ENCODE measurements at regions not wholly inside any gene's neighbourhood (a gene's known extent, or its start where the extent isn't known, plus 50 kb on each side); places are given as distances from the start of the nearest gene placed in this dataset.

- ChIA-PET POLR2A (no interaction called here), CTCF (no interaction called here)
- Histone ChIP-seq H3K27me3 (replicated peaks in 1 of 2; ENCODE audit: control insufficient read depth in 2 of 2, extremely low read depth in 1 of 2, insufficient read depth in 2 of 2, low read length in 1 of 2) (no peaks in the 10 kb centered on the region), H3K4me1 (ENCODE audit: control insufficient read depth in 1 of 2, extremely low read depth in 1 of 2, insufficient read depth in 2 of 2, low read length in 2 of 2) (no peaks in the 10 kb centered on the region), H3K4me3 (ENCODE audit: control insufficient read depth in 1 of 2, extremely low read depth in 1 of 2, low read length in 1 of 2) (no peak overlapping the region), H3K9me3 (no peaks in the 10 kb centered on the region), H3K36me3 (ENCODE audit: control insufficient read depth in 2 of 2, extremely low read depth in 1 of 2, insufficient read depth in 1 of 2, low read length in 1 of 2) (no peaks in the 10 kb centered on the region), H3K27ac (ENCODE audit: low read length) (no peak overlapping the region)
- WGBS (ENCODE audit: insufficient coverage): 56% methylated on average over 1 of the region's 4 CpGs
- no peaks in the 10 kb centered on the region for H3K4me1 Mint-ChIP-seq
- no peak overlapping the region for H3K4me3 Mint-ChIP-seq
- no peak overlapping the region for H3K27ac Mint-ChIP-seq
- peaks cover 4 to 5% (median 5%) of the 10 kb centered on the region in 3 donors for H3K9me3 Mint-ChIP-seq
- no peaks in the 10 kb centered on the region for H3K36me3 Mint-ChIP-seq
- ATAC-seq (replicated peaks in 1 of 4) (no peak), DNase-seq (no peak)
- no peaks in the 10 kb centered on the region for H3K27me3 Mint-ChIP-seq
Observed at GRCh38 chr14:62632771-62633170, 412.5 kb downstream of the KCNH5 start.

GRCh38 chr14:62645649-62646048 lies 399.6 kb downstream of the KCNH5 start:
- 80% methylated on average over 2 of the region's 3 CpGs for WGBS (ENCODE audit: insufficient coverage)
- H3K9me3 ChIP-seq: no peaks in the 10 kb centered on the region
- no peaks in the 10 kb centered on the region for H3K36me3 ChIP-seq (ENCODE audit: control insufficient read depth in 2 of 2, extremely low read depth in 1 of 2, insufficient read depth in 1 of 2, low read length in 1 of 2)
- H3K4me1 Mint-ChIP-seq: no peaks in the 10 kb centered on the region
- no peaks in the 10 kb centered on the region for H3K36me3 Mint-ChIP-seq
- no peak overlapping the region for H3K27ac Mint-ChIP-seq
- H3K4me3 Mint-ChIP-seq: no peak overlapping the region
- H3K27me3 ChIP-seq (replicated peaks in 1 of 2; ENCODE audit: control insufficient read depth in 2 of 2, extremely low read depth in 1 of 2, insufficient read depth in 2 of 2, low read length in 1 of 2): no peaks in the 10 kb centered on the region
- CTCF ChIA-PET: no interaction called here
- no peak for DNase-seq
- H3K4me1 ChIP-seq (ENCODE audit: control insufficient read depth in 1 of 2, extremely low read depth in 1 of 2, insufficient read depth in 2 of 2, low read length in 2 of 2): no peaks in the 10 kb centered on the region
- POLR2A ChIA-PET: no interaction called here
- H3K27ac ChIP-seq (ENCODE audit: low read length): no peak overlapping the region
- no peak overlapping the region for H3K4me3 ChIP-seq (ENCODE audit: control insufficient read depth in 1 of 2, extremely low read depth in 1 of 2, low read length in 1 of 2)
- H3K9me3 Mint-ChIP-seq: peaks cover 0 to 6% (median 3%) of the 10 kb centered on the region in 3 donors
- no peak for ATAC-seq (replicated peaks in 1 of 4)
- H3K27me3 Mint-ChIP-seq: no peaks in the 10 kb centered on the region
